C4-2B (cell line): ENCODE measurements at regions not wholly inside any gene's neighbourhood (a gene's known extent, or its start where the extent isn't known, plus 50 kb on each side); places are given as distances from the start of the nearest gene placed in this dataset.

Experiments used
- CTCF ChIP-seq: fragments of 450-650 bp; conservative IDR thresholded peaks from 2 replicates; pipeline ENCODE4 v1.5.1; 2017; ENCODE audit warnings: mild to moderate bottlenecking
- ZFX ChIP-seq: fragments of 450-650 bp; IDR thresholded peaks from 2 replicates; pipeline ENCODE4 v1.6.1; 2017

GRCh38 chr9:13779106-13779505 lies 499.6 kb upstream of the MPDZ start:
- no peak for TF ChIP-seq CTCF
- no peak for TF ChIP-seq ZFX
